Subcutaneous abdominal adipose tissue (tissue), 5 donors: ENCODE measurements at regions not wholly inside any gene's neighbourhood (a gene's known extent, or its start where the extent isn't known, plus 50 kb on each side); places are given as distances from the start of the nearest gene placed in this dataset.

Experiments
- H3K27ac ChIP-seq: one replicate; pipeline ENCODE4 v1.7.0; 2013; ENCODE audit warnings: low read depth, mild to moderate bottlenecking, inconsistent platforms, low read length, moderate library complexity
- H3K27me3 ChIP-seq, 5 donors: one replicate each; pipeline ENCODE4 v1.7.0; 2013; ENCODE audit warnings: low read length in 5 of 5, inconsistent platforms in 1 of 5; ENCODE audit not compliant: control insufficient read depth in 5 of 5, insufficient read depth in 4 of 5
- H3K36me3 ChIP-seq, 5 donors: one replicate each; pipeline ENCODE4 v1.7.0; 2013; ENCODE audit warnings: low read length in 5 of 5; ENCODE audit not compliant: control insufficient read depth in 5 of 5, insufficient read depth in 5 of 5
- H3K4me1 ChIP-seq, 5 donors: one replicate each; pipeline ENCODE4 v1.7.0; 2013; ENCODE audit warnings: low read length in 5 of 5, mild to moderate bottlenecking in 3 of 5, moderate library complexity in 1 of 5; ENCODE audit not compliant: control insufficient read depth in 5 of 5, insufficient read depth in 5 of 5
- H3K4me3 ChIP-seq, 5 donors: one replicate each; pipeline ENCODE4 v1.7.0; 2013; ENCODE audit warnings: low read length in 5 of 5, low read depth in 1 of 5
- H3K9ac ChIP-seq, 5 donors: one replicate each; pipeline ENCODE4 v1.7.0; 2013; ENCODE audit warnings: low read length in 5 of 5, mild to moderate bottlenecking in 4 of 5, moderate library complexity in 3 of 5
- H3K9me3 ChIP-seq, 5 donors: one replicate each; pipeline ENCODE4 v1.7.0; 2013; ENCODE audit warnings: low read length in 5 of 5; ENCODE audit not compliant: control insufficient read depth in 5 of 5
- donor health status: healthy.
- donor health status: healthy.
- donor health status: healthy.
- donor health status: healthy.
- donor health status: healthy.

- H3K27ac ChIP-seq: no peak overlapping the region
- H3K27me3 ChIP-seq: peaks cover 0 to 10% (median 2%) of the 10 kb centered on the region in 5 donors
- no peak overlapping the region for H3K9ac ChIP-seq
- H3K36me3 ChIP-seq: no peaks in the 10 kb centered on the region
- H3K4me1 ChIP-seq: peaks cover 0 to 12% (median 6%) of the 10 kb centered on the region in 5 donors
- no peaks in the 10 kb centered on the region for H3K9me3 ChIP-seq
- no peak overlapping the region for H3K4me3 ChIP-seq
Measured at GRCh38 chr10:128339753-128340152, 213.5 kb upstream of the MKI67 start.

GRCh38 chr10:128345353-128345752 lies 219.1 kb upstream of the MKI67 start:
- H3K9ac ChIP-seq: no peak overlapping the region
- no peak overlapping the region for H3K27ac ChIP-seq
- no peaks in the 10 kb centered on the region for H3K36me3 ChIP-seq
- no peak overlapping the region for H3K4me3 ChIP-seq
- no peaks in the 10 kb centered on the region for H3K9me3 ChIP-seq
- H3K4me1 ChIP-seq: no peaks in the 10 kb centered on the region
- no peaks in the 10 kb centered on the region for H3K27me3 ChIP-seq

- Histone ChIP-seq H3K27ac (no peak overlapping the region), H3K9me3 (no peaks in the 10 kb centered on the region), H3K36me3 (no peaks in the 10 kb centered on the region), H3K9ac (no peak overlapping the region), H3K4me1 (no peaks in the 10 kb centered on the region), H3K4me3 (no peak overlapping the region), H3K27me3 (peaks cover 0 to 16% (median 6%) of the 10 kb centered on the region in 5 donors)
Measured at GRCh38 chr10:128360783-128361182, 234.6 kb upstream of the MKI67 start.

GRCh38 chr10:128361487-128361886 lies 235.3 kb upstream of the MKI67 start:
- Histone ChIP-seq H3K9ac (no peak overlapping the region), H3K27me3 (peaks cover 0 to 20% (median 8%) of the 10 kb centered on the region in 5 donors), H3K36me3 (no peaks in the 10 kb centered on the region), H3K4me1 (no peaks in the 10 kb centered on the region), H3K4me3 (no peak overlapping the region), H3K9me3 (no peaks in the 10 kb centered on the region), H3K27ac (no peak overlapping the region)

GRCh38 chr10:128362514-128362913 lies 236.3 kb upstream of the MKI67 start:
- Histone ChIP-seq H3K27me3 (peaks cover 0 to 21% (median 8%) of the 10 kb centered on the region in 5 donors), H3K9ac (no peak overlapping the region), H3K36me3 (no peaks in the 10 kb centered on the region), H3K4me3 (no peak overlapping the region), H3K4me1 (no peaks in the 10 kb centered on the region), H3K9me3 (no peaks in the 10 kb centered on the region), H3K27ac (no peak overlapping the region)

GRCh38 chr10:128364631-128365030 lies 238.4 kb upstream of the MKI67 start:
- Histone ChIP-seq H3K27me3 (peaks cover 0 to 26% (median 9%) of the 10 kb centered on the region in 5 donors), H3K27ac (no peak overlapping the region), H3K36me3 (no peaks in the 10 kb centered on the region), H3K4me3 (no peak overlapping the region), H3K4me1 (no peaks in the 10 kb centered on the region), H3K9me3 (no peaks in the 10 kb centered on the region), H3K9ac (no peak overlapping the region)

GRCh38 chr10:128365156-128365725 lies 239.0 kb upstream of the MKI67 start:
- Histone ChIP-seq H3K9ac (no peak overlapping the region), H3K27me3 (peaks cover 0 to 26% (median 9%) of the 10 kb centered on the region in 5 donors), H3K9me3 (no peaks in the 10 kb centered on the region), H3K4me1 (no peaks in the 10 kb centered on the region), H3K36me3 (no peaks in the 10 kb centered on the region), H3K4me3 (no peak overlapping the region), H3K27ac (no peak overlapping the region)

GRCh38 chr10:128367807-128368206 lies 241.6 kb upstream of the MKI67 start:
- no peaks in the 10 kb centered on the region for H3K9me3 ChIP-seq
- no peak overlapping the region for H3K27ac ChIP-seq
- H3K4me1 ChIP-seq: no peaks in the 10 kb centered on the region
- H3K9ac ChIP-seq: no peak overlapping the region
- H3K27me3 ChIP-seq: peaks cover 0 to 21% (median 6%) of the 10 kb centered on the region in 5 donors
- H3K4me3 ChIP-seq: no peak overlapping the region
- H3K36me3 ChIP-seq: no peaks in the 10 kb centered on the region

GRCh38 chr10:128369101-128369650 lies 243.0 kb upstream of the MKI67 start:
- no peak overlapping the region for H3K4me3 ChIP-seq
- no peaks in the 10 kb centered on the region for H3K9me3 ChIP-seq
- H3K27ac ChIP-seq: no peak overlapping the region
- no peak overlapping the region for H3K9ac ChIP-seq
- no peaks in the 10 kb centered on the region for H3K4me1 ChIP-seq
- no peaks in the 10 kb centered on the region for H3K36me3 ChIP-seq
- peaks cover 1 to 24% (median 9%) of the 10 kb centered on the region in 5 donors for H3K27me3 ChIP-seq

- Histone ChIP-seq H3K27me3 (peaks cover 0 to 18% (median 13%) of the 10 kb centered on the region in 5 donors), H3K4me1 (no peaks in the 10 kb centered on the region), H3K36me3 (no peaks in the 10 kb centered on the region), H3K9ac (no peak overlapping the region), H3K4me3 (no peak overlapping the region), H3K9me3 (no peaks in the 10 kb centered on the region), H3K27ac (no peak overlapping the region)
Measured at GRCh38 chr10:128373071-128373749, 247.0 kb upstream of the MKI67 start.
